PFSK-1 (cell line): ENCODE measurements at regions not wholly inside any gene's neighbourhood (a gene's known extent, or its start where the extent isn't known, plus 50 kb on each side); places are given as distances from the start of the nearest gene placed in this dataset.

Experiments
- FOXP2 ChIP-seq: optimal IDR thresholded peaks from 2 replicates; pipeline ENCODE3; 2011; ENCODE audit warnings: borderline replicate concordance, control low read depth, inconsistent platforms; ENCODE audit not compliant: insufficient read depth; ENCODE audit errors: extremely low read length, extremely low read depth
- POLR2AphosphoS5 ChIP-seq: IDR thresholded peaks from 2 replicates; pipeline ENCODE4 v1.6.1; 2012; ENCODE audit warnings: low read depth, mild to moderate bottlenecking, control low read depth, low read length, moderate library complexity
- SIN3A ChIP-seq: IDR thresholded peaks from 2 replicates; pipeline ENCODE4 v1.6.1; 2012; ENCODE audit warnings: mild to moderate bottlenecking, low read length, moderate library complexity, borderline replicate concordance; ENCODE audit not compliant: insufficient read depth
- TAF1 ChIP-seq: IDR thresholded peaks from 2 replicates; pipeline ENCODE4 v1.6.1; 2012; ENCODE audit warnings: low read length, control low read depth, borderline replicate concordance; ENCODE audit not compliant: insufficient read depth
- TF ChIP-seq, protein P1 (sequence below), 2 experiments: IDR thresholded peaks; 2 replicates each; pipeline versions ENCODE4 v1.6.1 to v1.8.0; 2011 to 2012; ENCODE audit warnings: low read depth in 2 of 2, low read length in 2 of 2, control low read depth in 1 of 2, inconsistent platforms in 1 of 2, mild to moderate bottlenecking in 1 of 2, moderate library complexity in 1 of 2; ENCODE audit not compliant: insufficient read depth in 1 of 2

DNA sequence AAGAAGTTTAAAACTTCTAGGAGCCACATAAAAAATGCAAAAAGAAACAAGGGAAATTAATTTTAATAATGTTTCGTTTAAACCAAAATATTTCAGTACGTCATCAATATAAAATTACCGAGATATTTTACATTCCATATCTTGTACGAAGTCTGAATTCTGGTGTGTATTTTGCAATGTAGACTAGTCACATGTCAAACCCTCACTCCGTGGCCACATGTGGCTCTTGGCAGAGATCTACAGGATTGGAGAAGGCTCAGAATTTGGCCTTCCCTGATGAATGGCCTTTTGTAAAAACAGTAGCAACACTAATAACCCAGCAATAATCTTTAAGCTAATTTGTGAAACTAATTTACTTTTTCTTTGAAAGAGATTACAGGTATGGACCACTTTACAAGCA lies 217.1 kb downstream of the PRL start:
- TF ChIP-seq, protein P1, sequence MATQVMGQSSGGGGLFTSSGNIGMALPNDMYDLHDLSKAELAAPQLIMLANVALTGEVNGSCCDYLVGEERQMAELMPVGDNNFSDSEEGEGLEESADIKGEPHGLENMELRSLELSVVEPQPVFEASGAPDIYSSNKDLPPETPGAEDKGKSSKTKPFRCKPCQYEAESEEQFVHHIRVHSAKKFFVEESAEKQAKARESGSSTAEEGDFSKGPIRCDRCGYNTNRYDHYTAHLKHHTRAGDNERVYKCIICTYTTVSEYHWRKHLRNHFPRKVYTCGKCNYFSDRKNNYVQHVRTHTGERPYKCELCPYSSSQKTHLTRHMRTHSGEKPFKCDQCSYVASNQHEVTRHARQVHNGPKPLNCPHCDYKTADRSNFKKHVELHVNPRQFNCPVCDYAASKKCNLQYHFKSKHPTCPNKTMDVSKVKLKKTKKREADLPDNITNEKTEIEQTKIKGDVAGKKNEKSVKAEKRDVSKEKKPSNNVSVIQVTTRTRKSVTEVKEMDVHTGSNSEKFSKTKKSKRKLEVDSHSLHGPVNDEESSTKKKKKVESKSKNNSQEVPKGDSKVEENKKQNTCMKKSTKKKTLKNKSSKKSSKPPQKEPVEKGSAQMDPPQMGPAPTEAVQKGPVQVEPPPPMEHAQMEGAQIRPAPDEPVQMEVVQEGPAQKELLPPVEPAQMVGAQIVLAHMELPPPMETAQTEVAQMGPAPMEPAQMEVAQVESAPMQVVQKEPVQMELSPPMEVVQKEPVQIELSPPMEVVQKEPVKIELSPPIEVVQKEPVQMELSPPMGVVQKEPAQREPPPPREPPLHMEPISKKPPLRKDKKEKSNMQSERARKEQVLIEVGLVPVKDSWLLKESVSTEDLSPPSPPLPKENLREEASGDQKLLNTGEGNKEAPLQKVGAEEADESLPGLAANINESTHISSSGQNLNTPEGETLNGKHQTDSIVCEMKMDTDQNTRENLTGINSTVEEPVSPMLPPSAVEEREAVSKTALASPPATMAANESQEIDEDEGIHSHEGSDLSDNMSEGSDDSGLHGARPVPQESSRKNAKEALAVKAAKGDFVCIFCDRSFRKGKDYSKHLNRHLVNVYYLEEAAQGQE (IDR thresholded peaks at IDR 0.05; ENCODE audit: insufficient read depth in 1 of 2, low read depth in 2 of 2, low read length in 2 of 2) = no peak
- no peak for TF ChIP-seq FOXP2
- TF ChIP-seq TAF1 = no peak
- TF ChIP-seq POLR2AphosphoS5 = no peak

DNA sequence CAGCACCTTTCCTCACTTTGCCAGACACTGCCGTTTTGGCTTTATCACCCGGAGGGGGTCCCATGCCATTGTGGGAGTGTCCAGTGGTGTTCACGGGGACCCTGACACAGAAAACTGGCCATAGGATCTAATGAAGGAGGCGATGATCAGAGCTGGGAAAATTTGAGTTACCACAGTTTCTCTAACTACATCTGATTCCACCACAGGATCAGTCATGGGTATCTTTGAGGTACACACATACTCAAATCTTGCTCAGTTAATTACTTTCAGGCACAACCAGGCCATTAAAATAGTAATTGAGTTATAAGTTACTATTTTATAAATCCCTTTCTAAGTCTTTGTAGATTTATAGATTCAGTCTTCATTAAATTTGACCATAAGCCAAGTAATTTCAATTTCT lies 215.1 kb downstream of the PRL start:
- TF ChIP-seq, protein P1 (IDR thresholded peaks at IDR 0.05; ENCODE audit: insufficient read depth in 1 of 2, low read depth in 2 of 2, low read length in 2 of 2) = no peak
- TF ChIP-seq TAF1 (no peak), POLR2AphosphoS5 (no peak), FOXP2 (no peak), SIN3A (no peak)

DNA sequence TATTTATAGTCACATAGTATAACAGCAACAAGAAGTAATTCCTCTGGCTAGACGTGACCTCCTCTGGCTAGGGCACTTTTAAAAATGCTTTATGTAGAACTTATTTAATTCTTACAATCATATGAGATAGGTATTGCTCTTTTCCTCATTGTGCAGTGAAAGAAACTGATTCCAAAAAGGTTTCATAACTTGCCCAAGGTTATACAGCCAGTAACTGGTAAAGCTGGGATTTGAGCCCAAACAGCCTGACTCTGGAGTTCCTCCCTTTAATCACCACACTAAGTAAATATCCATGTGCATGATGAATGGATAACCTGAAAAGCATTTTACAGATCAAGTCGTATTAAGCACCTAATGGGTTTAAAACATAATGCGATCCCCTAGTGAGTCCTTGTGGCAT lies 214.6 kb downstream of the PRL start:
- TF ChIP-seq TAF1 (no peak), POLR2AphosphoS5 (no peak), SIN3A (no peak)
- TF ChIP-seq, protein P1 (IDR thresholded peaks at IDR 0.05; ENCODE audit: insufficient read depth in 1 of 2, low read depth in 2 of 2, low read length in 2 of 2) = no peak

DNA sequence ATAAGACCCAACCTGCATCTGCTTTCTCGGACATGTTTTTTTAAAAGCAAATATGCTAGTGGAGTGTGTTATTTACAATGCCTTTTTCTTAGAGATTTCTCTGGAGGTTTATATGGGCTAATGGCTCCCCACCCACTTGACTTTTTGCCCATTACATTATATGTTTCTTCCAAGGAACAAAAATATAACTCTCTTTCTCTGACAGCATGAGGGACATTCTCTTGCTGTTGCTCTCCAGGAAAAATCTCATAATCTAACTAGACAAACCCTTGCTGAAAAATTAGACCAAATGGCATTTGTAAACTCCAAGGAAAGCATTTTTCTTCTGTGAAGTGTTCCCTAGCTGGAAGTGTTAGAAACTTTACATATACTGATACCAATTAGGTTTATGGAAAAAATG lies 213.7 kb downstream of the PRL start:
- TF ChIP-seq POLR2AphosphoS5 = no peak
- no peak for TF ChIP-seq FOXP2
- TF ChIP-seq, protein P1 (IDR thresholded peaks at IDR 0.05; ENCODE audit: insufficient read depth in 1 of 2, low read depth in 2 of 2, low read length in 2 of 2) = no peak
- TF ChIP-seq TAF1 = no peak
- no peak for TF ChIP-seq SIN3A
